Stomach (tissue), 8 donors: ENCODE measurements at regions not wholly inside any gene's neighbourhood (a gene's known extent, or its start where the extent isn't known, plus 50 kb on each side); places are given as distances from the start of the nearest gene placed in this dataset.

ENCODE experiments used
- DNase-seq, 2 donors: peaks; one replicate each; pipeline versions ENCODE4 v3.0.0 to v3.0.0-alpha.2; 2013 to 2019
- H3K27ac ChIP-seq, 5 donors: fragments of 200-600 bp in 4 of 5; sonication (generic) in 4 of 5; one replicate each; pipeline ENCODE4 v1.5.1; 2013 to 2019; ENCODE audit warnings: mild to moderate bottlenecking in 1 of 5, moderate library complexity in 1 of 5
- H3K27me3 ChIP-seq, 3 donors: fragments of 200-600 bp; sonication (generic); one replicate each; pipeline ENCODE4 v1.5.1; 2017 to 2019; ENCODE audit warnings: mixed run types in 1 of 3
- H3K36me3 ChIP-seq, 4 donors: fragments of 200-600 bp; sonication (generic); 1 replicate in 3 of 4; 2 replicates in 1 of 4; pipeline ENCODE4 v1.5.1; 2016 to 2019
- H3K4me1 ChIP-seq, 4 donors: fragments of 200-600 bp; sonication (generic); one replicate each; pipeline ENCODE4 v1.5.1; 2016 to 2019
- H3K4me3 ChIP-seq, 4 donors: fragments of 200-600 bp; sonication (generic) in 3 of 4; one replicate each; pipeline ENCODE4 v1.5.1; 2016 to 2019; ENCODE audit warnings: mild to moderate bottlenecking in 1 of 4
- H3K9me3 ChIP-seq, 4 donors: fragments of 200-600 bp; sonication (generic); one replicate each; pipeline ENCODE4 v1.5.1; 2016 to 2019
- EP300 ChIP-seq: sonication (generic); formaldehyde crosslinking; IDR thresholded peaks from one replicate; pipeline ENCODE4 v1.6.1; 2017; ENCODE audit warnings: antibody characterized with exemption
- POLR2A ChIP-seq, 4 donors: fragments of 450-650 bp; IDR thresholded peaks; one replicate each; pipeline ENCODE4 v1.6.1; 2016; ENCODE audit warnings: antibody characterized with exemption in 4 of 4, control low read depth in 2 of 4, mild to moderate bottlenecking in 1 of 4, moderate library complexity in 1 of 4
- POLR2AphosphoS5 ChIP-seq, 3 donors: sonication (generic); formaldehyde crosslinking; IDR thresholded peaks; one replicate each; pipeline ENCODE4 v1.6.1; 2016; ENCODE audit warnings: antibody characterized with exemption in 3 of 3
- WGBS, 5 donors: extraction: QIAGEN DNeasy Blood & Tissue Kit in 3 of 5; methylation state at CpG; one replicate each; pipeline versions ENCODE4 v1.1.5 to v1.1.7; 2013 to 2018; 5-methylcytosine and 5-hydroxymethylcytosine counted together
- intact Hi-C: fragments of 100-400 bp; cut with DNase I; formaldehyde crosslinking; loops from one replicate; pipeline ENCODE4 v1.15.1; 2023; ENCODE audit warnings: low total_unique reads
- TF ChIP-seq, protein P1 (sequence below), 7 experiments: fragments of 450-650 bp in 4 of 7; fragments of 200-600 bp in 3 of 7; sonication (generic) in 3 of 7; IDR thresholded peaks; one replicate each; pipeline ENCODE4 v1.5.1; 2016 to 2019; ENCODE audit warnings: antibody characterized with exemption in 7 of 7, control low read depth in 2 of 7, mild to moderate bottlenecking in 1 of 7
- donor health status: healthy with polysubstance abuse.
- donor health status: Bipolar disorder and iron deficiency.
- donor health status: healthy.

DNA sequence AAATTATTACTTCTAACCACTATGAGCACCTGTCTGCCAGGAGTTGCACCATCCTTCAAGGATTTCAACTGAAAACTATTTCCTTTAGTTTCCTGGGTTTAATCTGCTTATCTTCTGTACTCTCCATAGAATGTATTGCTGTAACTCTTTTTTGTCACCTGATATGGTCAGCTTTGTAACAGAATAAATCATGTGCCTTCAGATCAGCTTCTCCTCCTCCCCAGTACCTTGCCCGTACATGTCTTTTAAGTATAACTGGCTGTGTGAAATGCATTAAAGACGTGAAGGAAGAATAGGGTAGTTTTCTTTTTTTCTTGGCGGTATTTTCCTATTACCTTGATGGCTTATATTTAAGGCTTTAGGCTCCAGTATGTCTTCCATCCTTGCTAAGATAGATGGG is 200.3 kb upstream of the NAV3 start:
- 80 to 91% (median 90%) methylated on average over 3 of the region's 3 CpGs for WGBS, 5 donors
- TF ChIP-seq POLR2A (IDR thresholded peaks at IDR 0.05) = no peak
- TF ChIP-seq, protein P1, sequence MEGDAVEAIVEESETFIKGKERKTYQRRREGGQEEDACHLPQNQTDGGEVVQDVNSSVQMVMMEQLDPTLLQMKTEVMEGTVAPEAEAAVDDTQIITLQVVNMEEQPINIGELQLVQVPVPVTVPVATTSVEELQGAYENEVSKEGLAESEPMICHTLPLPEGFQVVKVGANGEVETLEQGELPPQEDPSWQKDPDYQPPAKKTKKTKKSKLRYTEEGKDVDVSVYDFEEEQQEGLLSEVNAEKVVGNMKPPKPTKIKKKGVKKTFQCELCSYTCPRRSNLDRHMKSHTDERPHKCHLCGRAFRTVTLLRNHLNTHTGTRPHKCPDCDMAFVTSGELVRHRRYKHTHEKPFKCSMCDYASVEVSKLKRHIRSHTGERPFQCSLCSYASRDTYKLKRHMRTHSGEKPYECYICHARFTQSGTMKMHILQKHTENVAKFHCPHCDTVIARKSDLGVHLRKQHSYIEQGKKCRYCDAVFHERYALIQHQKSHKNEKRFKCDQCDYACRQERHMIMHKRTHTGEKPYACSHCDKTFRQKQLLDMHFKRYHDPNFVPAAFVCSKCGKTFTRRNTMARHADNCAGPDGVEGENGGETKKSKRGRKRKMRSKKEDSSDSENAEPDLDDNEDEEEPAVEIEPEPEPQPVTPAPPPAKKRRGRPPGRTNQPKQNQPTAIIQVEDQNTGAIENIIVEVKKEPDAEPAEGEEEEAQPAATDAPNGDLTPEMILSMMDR (IDR thresholded peaks at IDR 0.05) = no peak
- no peak for TF ChIP-seq POLR2AphosphoS5 (IDR thresholded peaks at IDR 0.05)
- TF ChIP-seq EP300 = no peak
- no peaks in the 10 kb centered on the region for H3K36me3 ChIP-seq
- intact Hi-C loops = no loop called here
- H3K9me3 ChIP-seq = no peaks in the 10 kb centered on the region
- H3K27ac ChIP-seq = no peak overlapping the region
- DNase-seq = no peak
- H3K27me3 ChIP-seq = no peaks in the 10 kb centered on the region
- no peak overlapping the region for H3K4me3 ChIP-seq
- no peaks in the 10 kb centered on the region for H3K4me1 ChIP-seq

DNA sequence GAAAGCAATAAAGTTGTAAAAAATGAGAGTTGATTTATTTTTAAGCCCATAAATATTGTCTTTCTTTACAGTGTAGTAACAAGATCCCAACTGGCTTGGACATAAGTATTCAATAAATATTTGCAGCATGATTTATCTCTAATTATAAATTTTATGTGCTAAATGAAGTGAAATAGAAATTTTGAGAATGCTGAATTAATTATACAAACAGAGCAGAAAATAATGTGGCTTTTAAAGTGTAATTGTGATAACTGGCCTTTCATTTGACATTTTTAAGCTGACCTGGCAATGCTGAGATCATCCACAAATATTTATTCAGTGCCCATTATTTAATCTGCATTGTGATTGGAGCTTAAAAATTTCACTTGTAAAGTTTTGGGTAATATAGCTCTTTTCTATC is 201.6 kb upstream of the NAV3 start:
- H3K4me3 ChIP-seq = no peak overlapping the region
- TF ChIP-seq EP300 (no peak), POLR2A (IDR thresholded peaks at IDR 0.05) (no peak), POLR2AphosphoS5 (IDR thresholded peaks at IDR 0.05) (no peak)
- DNase-seq = no peak
- no peaks in the 10 kb centered on the region for H3K36me3 ChIP-seq
- H3K4me1 ChIP-seq = no peaks in the 10 kb centered on the region
- no peak overlapping the region for H3K27ac ChIP-seq
- no peaks in the 10 kb centered on the region for H3K27me3 ChIP-seq
- no peaks in the 10 kb centered on the region for H3K9me3 ChIP-seq
- intact Hi-C loops = no loop called here

DNA sequence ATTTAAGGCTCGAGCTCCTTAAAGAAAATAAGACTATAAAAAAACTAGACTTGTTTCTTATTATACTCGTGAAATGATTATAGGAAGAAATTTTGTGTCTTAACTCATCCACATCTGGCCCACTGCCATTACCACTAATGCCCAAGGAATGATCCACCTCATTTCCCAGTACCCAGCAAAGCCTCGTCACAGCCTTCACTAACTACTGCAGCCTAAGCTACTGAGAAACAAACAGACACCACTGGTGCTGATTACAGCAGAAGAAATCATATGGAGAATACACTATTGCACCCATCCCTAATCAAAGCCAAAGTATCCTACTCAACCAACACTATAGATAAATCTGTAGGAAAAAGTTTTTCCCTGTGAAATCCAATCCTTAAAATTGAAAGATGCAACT is 205.3 kb upstream of the NAV3 start:
- Histone ChIP-seq H3K36me3 (no peaks in the 10 kb centered on the region), H3K27me3 (no peaks in the 10 kb centered on the region), H3K27ac (no peak overlapping the region), H3K4me1 (no peaks in the 10 kb centered on the region), H3K4me3 (no peak overlapping the region), H3K9me3 (no peaks in the 10 kb centered on the region)
- no peak for DNase-seq
- 71 to 91% (median 74%) methylated on average over 3 of the region's 3 CpGs for WGBS, 5 donors
- intact Hi-C loops = no loop called here
- TF ChIP-seq POLR2AphosphoS5 (IDR thresholded peaks at IDR 0.05) = no peak
- no peak for TF ChIP-seq EP300
- TF ChIP-seq, protein P1 (IDR thresholded peaks at IDR 0.05) = no peak
- no peak for TF ChIP-seq POLR2A (IDR thresholded peaks at IDR 0.05)

DNA sequence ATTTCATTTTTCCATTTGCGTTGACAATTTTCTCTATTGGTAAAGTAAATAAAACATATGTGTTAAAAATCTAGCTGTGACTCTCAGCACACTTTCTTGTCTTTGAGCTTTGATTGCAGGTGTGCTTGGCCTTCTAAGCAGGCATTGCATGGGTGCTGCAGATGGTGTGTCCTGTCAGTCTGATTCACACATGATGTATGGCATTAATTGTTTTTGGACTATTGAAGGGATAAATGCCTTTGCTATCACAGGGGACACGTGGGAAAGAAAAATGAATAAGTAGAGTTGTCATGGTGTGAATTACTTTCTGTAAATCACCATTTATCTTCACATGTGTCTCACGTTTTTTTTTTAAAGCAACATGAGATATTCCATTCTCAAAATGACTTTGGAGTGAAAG is 211.3 kb upstream of the NAV3 start:
- no peak overlapping the region for H3K4me3 ChIP-seq
- no peaks in the 10 kb centered on the region for H3K27me3 ChIP-seq
- DNase-seq = no peak
- H3K36me3 ChIP-seq = no peaks in the 10 kb centered on the region
- H3K9me3 ChIP-seq = peaks cover 0 to 13% (median 8%) of the 10 kb centered on the region in 4 donors
- no peaks in the 10 kb centered on the region for H3K4me1 ChIP-seq
- intact Hi-C loops = no loop called here
- WGBS, 5 donors = 54 to 77% (median 63%) methylated on average over 3 of the region's 3 CpGs
- no peak overlapping the region for H3K27ac ChIP-seq
- no peak for TF ChIP-seq POLR2AphosphoS5 (IDR thresholded peaks at IDR 0.05)

DNA sequence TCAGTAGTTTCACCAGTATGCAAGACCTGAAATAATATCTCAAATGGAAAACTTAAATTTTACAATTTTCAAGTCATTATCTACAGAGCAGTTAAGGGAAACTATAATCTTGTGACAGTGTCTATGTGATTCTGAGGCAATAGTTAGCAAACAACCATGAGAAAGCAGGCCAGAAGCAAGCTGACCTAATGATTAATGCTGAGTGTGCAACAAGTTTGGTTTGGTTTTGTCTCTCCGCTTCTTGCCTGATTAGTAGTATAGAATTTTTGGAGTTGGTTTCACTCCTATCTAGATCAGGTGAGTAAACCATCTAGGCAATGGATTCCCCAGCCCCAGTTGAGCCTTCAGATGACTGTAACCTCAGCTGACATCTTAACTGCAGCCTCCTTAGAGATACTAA is 212.9 kb upstream of the NAV3 start:
- Histone ChIP-seq H3K36me3 (no peaks in the 10 kb centered on the region), H3K4me3 (no peak overlapping the region), H3K27ac (no peak overlapping the region), H3K4me1 (no peaks in the 10 kb centered on the region), H3K27me3 (no peaks in the 10 kb centered on the region), H3K9me3 (peaks cover 0 to 13% (median 8%) of the 10 kb centered on the region in 4 donors)
- WGBS, 5 donors = 97 to 100% (median 100%) methylated on average over 1 of the region's 1 CpG
- TF ChIP-seq EP300 = no peak
- TF ChIP-seq, protein P1 (IDR thresholded peaks at IDR 0.05) = no peak
- TF ChIP-seq POLR2AphosphoS5 (IDR thresholded peaks at IDR 0.05) = no peak
- TF ChIP-seq POLR2A (IDR thresholded peaks at IDR 0.05) = no peak
- intact Hi-C loops = no loop called here
- DNase-seq = no peak
